Common myeloid progenitor, CD34-positive (primary cell): ENCODE measurements at regions not wholly inside any gene's neighbourhood (a gene's known extent, or its start where the extent isn't known, plus 50 kb on each side); places are given as distances from the start of the nearest gene placed in this dataset.

Source experiments
- CTCF ChIA-PET: fragments of 350-600 bp; sonication (Branson Sonifier 250); formaldehyde crosslinking; loops from one replicate; lab custom pipeline; 2021; ENCODE audit warnings: antibody characterized with exemption; lab: Charles Lee
- POLR2A ChIA-PET: fragments of 350-600 bp; sonication (Branson Sonifier 250); formaldehyde crosslinking; loops from one replicate; lab custom pipeline; 2021; ENCODE audit warnings: antibody characterized with exemption; lab: Charles Lee
- DNase-seq, 3 donors: peaks; one replicate each; pipeline versions ENCODE4 v3.0.0 to v3.0.0-alpha.2; 2013
- H3K27ac ChIP-seq, 2 experiments: 1 replicate in 1 of 2; 2 replicates in 1 of 2; pipeline ENCODE4 v1.7.0; 2013; ENCODE audit warnings: inconsistent platforms in 2 of 2, low read length in 2 of 2, mild to moderate bottlenecking in 2 of 2, low read depth in 1 of 2, moderate library complexity in 1 of 2; ENCODE audit not compliant: severe bottlenecking in 2 of 2, insufficient read depth in 1 of 2, poor library complexity in 1 of 2
- H3K27me3 ChIP-seq, 5 experiments: replicated peaks in 2 of 5; 1 replicate in 3 of 5; 2 replicates in 2 of 5; pipeline versions ENCODE4 v1.6.1 to v1.7.0; 2013; ENCODE audit warnings: low read length in 4 of 5, mild to moderate bottlenecking in 2 of 5, moderate library complexity in 2 of 5, inconsistent platforms in 1 of 5; ENCODE audit not compliant: insufficient read depth in 5 of 5, control insufficient read depth in 4 of 5
- H3K36me3 ChIP-seq, 4 experiments: 1 replicate in 2 of 4; 2 replicates in 2 of 4; pipeline versions ENCODE4 v1.6.1 to v1.7.0; 2013; ENCODE audit warnings: low read length in 3 of 4, control low read depth in 1 of 4, mild to moderate bottlenecking in 1 of 4; ENCODE audit not compliant: control insufficient read depth in 4 of 4, insufficient read depth in 4 of 4
- H3K4me1 ChIP-seq, 4 experiments: 1 replicate in 3 of 4; 2 replicates in 1 of 4; pipeline versions ENCODE4 v1.6.1 to v1.7.1; 2013; ENCODE audit warnings: low read length in 3 of 4, mild to moderate bottlenecking in 3 of 4, control low read depth in 1 of 4, inconsistent platforms in 1 of 4, moderate library complexity in 1 of 4; ENCODE audit not compliant: control insufficient read depth in 4 of 4, insufficient read depth in 4 of 4; ENCODE audit errors: control extremely low read depth in 1 of 4
- H3K4me3 ChIP-seq, 7 experiments: 1 replicate in 4 of 7; 2 replicates in 3 of 7; pipeline versions ENCODE4 v1.5.1 to v1.7.0; 2013; ENCODE audit warnings: mild to moderate bottlenecking in 7 of 7, low read length in 6 of 7, moderate library complexity in 6 of 7, inconsistent platforms in 2 of 7, low read depth in 2 of 7, control low read depth in 1 of 7; ENCODE audit not compliant: insufficient read depth in 4 of 7, control insufficient read depth in 1 of 7; ENCODE audit errors: extremely low read depth in 1 of 7
- H3K9me3 ChIP-seq, 5 experiments: 1 replicate in 4 of 5; 2 replicates in 1 of 5; pipeline versions ENCODE4 v1.6.1 to v1.7.1; 2013; ENCODE audit warnings: low read length in 4 of 5, mild to moderate bottlenecking in 2 of 5, inconsistent platforms in 1 of 5, low read depth in 1 of 5, moderate library complexity in 1 of 5; ENCODE audit not compliant: control insufficient read depth in 4 of 5, insufficient read depth in 2 of 5; ENCODE audit errors: control extremely low read depth in 1 of 5
- WGBS: methylation state at CpG from one replicate; pipeline ENCODE4 v1.1.5; 2013; ENCODE audit not compliant: insufficient coverage; 5-methylcytosine and 5-hydroxymethylcytosine counted together

GRCh38 chrX:40265936-40266335 is 168.2 kb upstream of the BCOR start:
- Histone ChIP-seq H3K27ac (no peak overlapping the region), H3K4me1 (peaks cover 0 to 41% (median 22%) of the 10 kb centered on the region in 4 experiments), H3K27me3 (peaks cover 0 to 30% (median 0%) of the 10 kb centered on the region in 5 experiments), H3K4me3 (no peak overlapping the region), H3K36me3 (no peaks in the 10 kb centered on the region), H3K9me3 (peaks cover 0 to 3% (median 0%) of the 10 kb centered on the region in 5 experiments)
- 79% methylated on average over 3 of the region's 7 CpGs for WGBS
- peak in 1 of 3 donors; percentile 47 for DNase-seq
- POLR2A ChIA-PET = interaction anchor here (0.8 to 2.1 kb wide), 2 partner anchors 90 to 671 kb away, joined by 3 to 7 read pairs; no protein-coding TSS in a partner anchor
- CTCF ChIA-PET = interaction anchor here (1.0 kb wide), 1 partner anchor 15 kb away, joined by 4 read pairs; no protein-coding TSS in a partner anchor

- Histone ChIP-seq H3K4me3 (no peak overlapping the region), H3K27ac (no peak overlapping the region), H3K27me3 (peaks cover 0 to 27% (median 0%) of the 10 kb centered on the region in 5 experiments), H3K4me1 (peaks cover 0 to 32% (median 18%) of the 10 kb centered on the region in 4 experiments), H3K9me3 (no peaks in the 10 kb centered on the region), H3K36me3 (no peaks in the 10 kb centered on the region)
- no peak for DNase-seq
- ChIA-PET CTCF (interaction anchor here (0.7 to 1.8 kb wide), 3 partner anchors 25 to 98 kb away, joined by 3 to 5 read pairs (median 3); no protein-coding TSS in a partner anchor), POLR2A (interaction anchor here (0.8 kb wide), 2 partner anchors 27 to 91 kb away, joined by 3 read pairs; no protein-coding TSS in a partner anchor)
- 59% methylated on average over 8 of the region's 8 CpGs for WGBS
Measured at GRCh38 chrX:40263014-40263560, 165.3 kb upstream of the BCOR start.

GRCh38 chrX:40262157-40263013 is 164.6 kb upstream of the BCOR start:
- Histone ChIP-seq H3K27me3 (peaks cover 0 to 20% (median 0%) of the 10 kb centered on the region in 5 experiments), H3K4me1 (peaks cover 0 to 25% (median 11%) of the 10 kb centered on the region in 4 experiments), H3K4me3 (no peak overlapping the region), H3K9me3 (no peaks in the 10 kb centered on the region), H3K36me3 (no peaks in the 10 kb centered on the region), H3K27ac (no peak overlapping the region)
- DNase-seq = no peak
- 85% methylated on average over 13 of the region's 13 CpGs for WGBS
- ChIA-PET CTCF (interaction anchor here (0.7 to 1.8 kb wide), 3 partner anchors 24 to 97 kb away, joined by 3 to 5 read pairs (median 3); no protein-coding TSS in a partner anchor), POLR2A (interaction anchor here (0.8 kb wide), 1 partner anchor 26 kb away, joined by 3 read pairs; no protein-coding TSS in a partner anchor)

- CTCF ChIA-PET = interaction anchor here (1.8 kb wide), 1 partner anchor 24 kb away, joined by 5 read pairs; no protein-coding TSS in a partner anchor
- Histone ChIP-seq H3K9me3 (no peaks in the 10 kb centered on the region), H3K27ac (no peak overlapping the region), H3K27me3 (peaks cover 0 to 14% (median 0%) of the 10 kb centered on the region in 5 experiments), H3K4me1 (peaks cover 0 to 20% (median 6%) of the 10 kb centered on the region in 4 experiments), H3K4me3 (no peak overlapping the region), H3K36me3 (no peaks in the 10 kb centered on the region)
- DNase-seq = no peak
- WGBS = 93% methylated on average over 7 of the region's 7 CpGs
- POLR2A ChIA-PET = no interaction called here
Measured at GRCh38 chrX:40261833-40262156, 164.0 kb upstream of the BCOR start.

- no peak for DNase-seq
- Histone ChIP-seq H3K36me3 (no peaks in the 10 kb centered on the region), H3K4me3 (no peak overlapping the region), H3K9me3 (no peaks in the 10 kb centered on the region), H3K27me3 (peaks cover 0 to 6% (median 0%) of the 10 kb centered on the region in 5 experiments), H3K4me1 (peaks cover 0 to 13% (median 3%) of the 10 kb centered on the region in 4 experiments), H3K27ac (no peak overlapping the region)
- ChIA-PET POLR2A (no interaction called here), CTCF (interaction anchor here (0.9 kb wide), 1 partner anchor 8 kb away, joined by 3 read pairs; no protein-coding TSS in a partner anchor)
- 92% methylated on average over 2 of the region's 14 CpGs for WGBS
Measured at GRCh38 chrX:40260146-40260747, 162.5 kb upstream of the BCOR start.

GRCh38 chrX:40258909-40259308 is 161.2 kb upstream of the BCOR start:
- Histone ChIP-seq H3K4me1 (peaks cover 0 to 11% (median under 1%) of the 10 kb centered on the region in 4 experiments), H3K27ac (no peak overlapping the region), H3K36me3 (no peaks in the 10 kb centered on the region), H3K27me3 (peaks cover 0 to 6% (median 0%) of the 10 kb centered on the region in 5 experiments), H3K9me3 (no peaks in the 10 kb centered on the region), H3K4me3 (no peak overlapping the region)
- WGBS = 93% methylated on average over 4 of the region's 6 CpGs
- CTCF ChIA-PET = no interaction called here
- POLR2A ChIA-PET = interaction anchor here (0.7 kb wide), 1 partner anchor 78 kb away, joined by 3 read pairs; no protein-coding TSS in a partner anchor
- DNase-seq = no peak
